ENCODE measurements at regions not wholly inside any gene's neighbourhood (a gene's known extent, or its start where the extent isn't known, plus 50 kb on each side); places are given as distances from the start of the nearest gene placed in this dataset.

DNA sequence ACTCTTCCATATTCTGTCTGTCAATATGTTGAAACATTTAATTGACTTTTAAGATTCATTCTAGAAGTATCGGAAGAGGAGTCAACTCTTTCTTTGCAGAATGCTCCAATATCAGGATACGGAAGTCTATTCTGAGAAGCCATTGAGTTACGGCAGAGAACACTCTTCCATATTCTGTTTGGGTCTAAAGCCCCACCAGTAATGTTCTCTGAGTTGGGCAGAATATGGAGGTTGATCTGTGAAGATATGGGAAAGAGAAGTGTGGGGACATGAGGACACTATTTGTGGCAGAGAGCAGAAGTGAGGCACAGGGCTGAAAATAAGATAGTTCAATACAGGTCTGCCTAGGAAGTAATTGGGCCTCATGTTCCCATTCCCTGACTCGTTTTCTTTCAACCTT is 300.0 kb downstream of the DIRAS2 start:
- H3K27me3 ChIP-seq (replicated peaks in 1 of 4; ENCODE audit: control insufficient read depth in 3 of 4, extremely low read depth in 1 of 4, insufficient read depth in 3 of 4, low read length in 3 of 4): no peaks in the 10 kb centered on the region
- H2BK15ac ChIP-seq (ENCODE audit: low read length): no peak overlapping the region
- no peak overlapping the region for H3K14ac ChIP-seq (ENCODE audit: insufficient read length)
- no peaks in the 10 kb centered on the region for H3K79me2 ChIP-seq (ENCODE audit: control insufficient read depth in 1 of 2, insufficient read depth in 2 of 2, low read length in 2 of 2)
- no peak overlapping the region for H3K4ac ChIP-seq (replicated peaks; ENCODE audit: insufficient read length, low read depth, low read length)
- H2AFZ ChIP-seq (ENCODE audit: low read length): no peak overlapping the region
- H3K4me3 ChIP-seq (ENCODE audit: extremely low read depth in 1 of 4, insufficient read depth in 2 of 4, low read depth in 3 of 4, low read length in 4 of 4): no peak overlapping the region
- no peak overlapping the region for H2AK5ac ChIP-seq (ENCODE audit: low read depth, low read length)
- no peak overlapping the region for H3K18ac ChIP-seq (ENCODE audit: extremely low read depth, low read length)
- no peaks in the 10 kb centered on the region; the same call in 1 of the 2 replicates for H3K23me2 ChIP-seq (ENCODE audit: low read depth, low read length)
- H3K79me1 ChIP-seq (ENCODE audit: low read depth, low read length): no peaks in the 10 kb centered on the region
- no peak overlapping the region for H2BK20ac ChIP-seq (ENCODE audit: low read length)
- H3K9ac ChIP-seq (replicated peaks in 1 of 4; ENCODE audit: extremely low read depth in 1 of 4, low read depth in 3 of 4, low read length in 3 of 4): no peak overlapping the region
- H4K5ac ChIP-seq (ENCODE audit: insufficient read length, low read depth, low read length): no peak overlapping the region
- no peaks in the 10 kb centered on the region for H4K20me1 ChIP-seq (replicated peaks in 1 of 2; ENCODE audit: control insufficient read depth in 1 of 2, insufficient read depth in 2 of 2, low read length in 2 of 2)
- no peak overlapping the region for H4K8ac ChIP-seq (ENCODE audit: extremely low read depth, insufficient read depth, low read length)
- H2BK12ac ChIP-seq (ENCODE audit: low read depth, low read length): no peak overlapping the region
- POLR2A ChIA-PET (ENCODE audit: partially characterized antibody): no interaction called here
- no peak overlapping the region for H4K91ac ChIP-seq (replicated peaks; ENCODE audit: insufficient read length, low read length)
- H3K56ac ChIP-seq (replicated peaks; ENCODE audit: insufficient read length, low read depth, low read length): no peak overlapping the region
- CTCF ChIA-PET (ENCODE audit: partially characterized antibody): no interaction called here
- DNase-seq (ENCODE audit: low read depth in 1 of 2, low spot score in 2 of 2) (no peak), FAIRE-seq (no peak)
- H2BK120ac ChIP-seq (replicated peaks; ENCODE audit: low read depth, low read length): no peak overlapping the region
- WGBS, 2 experiments (ENCODE audit: extremely low coverage in 1 of 2, insufficient coverage in 1 of 2, insufficient read length in 1 of 2, insufficient replicate concordance in 2 of 2, low coverage in 1 of 2, low lambda C conversion rate in 2 of 2, missing lambda C conversion rate in 1 of 2): 91% methylated on average over 4 of the region's 4 CpGs; no CpG with 5 or more reads in 1 of the 2 experiments
- H3K27ac ChIP-seq (ENCODE audit: low read depth, low read length): no peak overlapping the region
- peaks cover 0 to 4% (median 0%) of the 10 kb centered on the region in 4 experiments; a peak in 1 of 7 replicates for H3K4me1 ChIP-seq (replicated peaks in 1 of 4; ENCODE audit: control insufficient read depth in 3 of 4, insufficient read depth in 4 of 4, low read length in 3 of 4)
- no peak overlapping the region for H3K4me2 ChIP-seq (ENCODE audit: insufficient read depth in 1 of 2, low read depth in 2 of 2, low read length in 2 of 2)
- no peak overlapping the region for H3K23ac ChIP-seq (ENCODE audit: insufficient read length)
- no peak overlapping the region for H2BK5ac ChIP-seq (ENCODE audit: low read depth, low read length)
- no peaks in the 10 kb centered on the region for H3K36me3 ChIP-seq (ENCODE audit: control insufficient read depth in 2 of 4, insufficient read depth in 4 of 4, low read length in 3 of 4)
- H3K9me3 ChIP-seq (ENCODE audit: insufficient read depth in 2 of 2, low read depth in 1 of 2, low read length in 1 of 2): no peaks in the 10 kb centered on the region
- TF ChIP-seq NANOG (IDR thresholded peaks at IDR 0.05; ENCODE audit: insufficient read depth, low read depth, low read length, poor library complexity, severe bottlenecking) (no peak), RXRA (IDR thresholded peaks at IDR 0.05; ENCODE audit: insufficient read depth, low read depth, low read length) (no peak), CHD2 (IDR thresholded peaks at IDR 0.05; ENCODE audit: low read length) (no peak)

Measured in H1 (cell line).